ENCODE measurements at regions not wholly inside any gene's neighbourhood (a gene's known extent, or its start where the extent isn't known, plus 50 kb on each side); places are given as distances from the start of the nearest gene placed in this dataset.

DNA sequence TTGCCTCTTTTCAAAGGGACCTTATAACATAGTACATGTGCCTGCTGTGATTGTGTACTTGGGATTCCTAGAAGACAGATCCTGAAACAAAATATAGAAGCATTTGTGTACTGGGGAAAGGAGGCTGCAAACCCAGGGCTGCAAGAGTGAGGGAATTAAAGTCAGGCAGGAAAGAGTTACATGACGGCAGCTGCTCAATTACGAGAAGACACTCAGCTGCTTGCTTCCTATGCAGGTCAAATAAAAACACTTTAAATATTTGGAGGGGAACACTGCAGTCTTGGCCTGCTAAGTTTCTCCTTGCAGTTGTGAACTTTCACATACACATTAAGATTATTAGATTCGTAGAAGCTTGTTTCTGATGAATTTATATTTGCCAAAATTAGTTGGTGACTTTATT, 191.9 kb upstream of the CXCL13 start:
- TF ChIP-seq, protein P1, sequence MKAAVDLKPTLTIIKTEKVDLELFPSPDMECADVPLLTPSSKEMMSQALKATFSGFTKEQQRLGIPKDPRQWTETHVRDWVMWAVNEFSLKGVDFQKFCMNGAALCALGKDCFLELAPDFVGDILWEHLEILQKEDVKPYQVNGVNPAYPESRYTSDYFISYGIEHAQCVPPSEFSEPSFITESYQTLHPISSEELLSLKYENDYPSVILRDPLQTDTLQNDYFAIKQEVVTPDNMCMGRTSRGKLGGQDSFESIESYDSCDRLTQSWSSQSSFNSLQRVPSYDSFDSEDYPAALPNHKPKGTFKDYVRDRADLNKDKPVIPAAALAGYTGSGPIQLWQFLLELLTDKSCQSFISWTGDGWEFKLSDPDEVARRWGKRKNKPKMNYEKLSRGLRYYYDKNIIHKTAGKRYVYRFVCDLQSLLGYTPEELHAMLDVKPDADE (IDR thresholded peaks at IDR 0.05), result no peak
- TF ChIP-seq ZNF331 (CRISPR knock-in tag; IDR thresholded peaks at IDR 0.05; ENCODE audit: low read depth) (no peak), NANOG (IDR thresholded peaks at IDR 0.05; ENCODE audit: borderline replicate concordance) (no peak), JUNB (IDR thresholded peaks at IDR 0.05; ENCODE audit: unreplicated experiment) (no peak), POLR2AphosphoS5 (IDR thresholded peaks at IDR 0.05; ENCODE audit: low read depth) (no peak), CREB1 (CRISPR knock-in tag; IDR thresholded peaks at IDR 0.05; ENCODE audit: low read depth) (no peak), EZH2phosphoT487 (IDR thresholded peaks at IDR 0.05; ENCODE audit: unreplicated experiment) (no peak), ZNF114 (CRISPR knock-in tag; IDR thresholded peaks at IDR 0.05) (no peak)
- TF ChIP-seq, protein P2, sequence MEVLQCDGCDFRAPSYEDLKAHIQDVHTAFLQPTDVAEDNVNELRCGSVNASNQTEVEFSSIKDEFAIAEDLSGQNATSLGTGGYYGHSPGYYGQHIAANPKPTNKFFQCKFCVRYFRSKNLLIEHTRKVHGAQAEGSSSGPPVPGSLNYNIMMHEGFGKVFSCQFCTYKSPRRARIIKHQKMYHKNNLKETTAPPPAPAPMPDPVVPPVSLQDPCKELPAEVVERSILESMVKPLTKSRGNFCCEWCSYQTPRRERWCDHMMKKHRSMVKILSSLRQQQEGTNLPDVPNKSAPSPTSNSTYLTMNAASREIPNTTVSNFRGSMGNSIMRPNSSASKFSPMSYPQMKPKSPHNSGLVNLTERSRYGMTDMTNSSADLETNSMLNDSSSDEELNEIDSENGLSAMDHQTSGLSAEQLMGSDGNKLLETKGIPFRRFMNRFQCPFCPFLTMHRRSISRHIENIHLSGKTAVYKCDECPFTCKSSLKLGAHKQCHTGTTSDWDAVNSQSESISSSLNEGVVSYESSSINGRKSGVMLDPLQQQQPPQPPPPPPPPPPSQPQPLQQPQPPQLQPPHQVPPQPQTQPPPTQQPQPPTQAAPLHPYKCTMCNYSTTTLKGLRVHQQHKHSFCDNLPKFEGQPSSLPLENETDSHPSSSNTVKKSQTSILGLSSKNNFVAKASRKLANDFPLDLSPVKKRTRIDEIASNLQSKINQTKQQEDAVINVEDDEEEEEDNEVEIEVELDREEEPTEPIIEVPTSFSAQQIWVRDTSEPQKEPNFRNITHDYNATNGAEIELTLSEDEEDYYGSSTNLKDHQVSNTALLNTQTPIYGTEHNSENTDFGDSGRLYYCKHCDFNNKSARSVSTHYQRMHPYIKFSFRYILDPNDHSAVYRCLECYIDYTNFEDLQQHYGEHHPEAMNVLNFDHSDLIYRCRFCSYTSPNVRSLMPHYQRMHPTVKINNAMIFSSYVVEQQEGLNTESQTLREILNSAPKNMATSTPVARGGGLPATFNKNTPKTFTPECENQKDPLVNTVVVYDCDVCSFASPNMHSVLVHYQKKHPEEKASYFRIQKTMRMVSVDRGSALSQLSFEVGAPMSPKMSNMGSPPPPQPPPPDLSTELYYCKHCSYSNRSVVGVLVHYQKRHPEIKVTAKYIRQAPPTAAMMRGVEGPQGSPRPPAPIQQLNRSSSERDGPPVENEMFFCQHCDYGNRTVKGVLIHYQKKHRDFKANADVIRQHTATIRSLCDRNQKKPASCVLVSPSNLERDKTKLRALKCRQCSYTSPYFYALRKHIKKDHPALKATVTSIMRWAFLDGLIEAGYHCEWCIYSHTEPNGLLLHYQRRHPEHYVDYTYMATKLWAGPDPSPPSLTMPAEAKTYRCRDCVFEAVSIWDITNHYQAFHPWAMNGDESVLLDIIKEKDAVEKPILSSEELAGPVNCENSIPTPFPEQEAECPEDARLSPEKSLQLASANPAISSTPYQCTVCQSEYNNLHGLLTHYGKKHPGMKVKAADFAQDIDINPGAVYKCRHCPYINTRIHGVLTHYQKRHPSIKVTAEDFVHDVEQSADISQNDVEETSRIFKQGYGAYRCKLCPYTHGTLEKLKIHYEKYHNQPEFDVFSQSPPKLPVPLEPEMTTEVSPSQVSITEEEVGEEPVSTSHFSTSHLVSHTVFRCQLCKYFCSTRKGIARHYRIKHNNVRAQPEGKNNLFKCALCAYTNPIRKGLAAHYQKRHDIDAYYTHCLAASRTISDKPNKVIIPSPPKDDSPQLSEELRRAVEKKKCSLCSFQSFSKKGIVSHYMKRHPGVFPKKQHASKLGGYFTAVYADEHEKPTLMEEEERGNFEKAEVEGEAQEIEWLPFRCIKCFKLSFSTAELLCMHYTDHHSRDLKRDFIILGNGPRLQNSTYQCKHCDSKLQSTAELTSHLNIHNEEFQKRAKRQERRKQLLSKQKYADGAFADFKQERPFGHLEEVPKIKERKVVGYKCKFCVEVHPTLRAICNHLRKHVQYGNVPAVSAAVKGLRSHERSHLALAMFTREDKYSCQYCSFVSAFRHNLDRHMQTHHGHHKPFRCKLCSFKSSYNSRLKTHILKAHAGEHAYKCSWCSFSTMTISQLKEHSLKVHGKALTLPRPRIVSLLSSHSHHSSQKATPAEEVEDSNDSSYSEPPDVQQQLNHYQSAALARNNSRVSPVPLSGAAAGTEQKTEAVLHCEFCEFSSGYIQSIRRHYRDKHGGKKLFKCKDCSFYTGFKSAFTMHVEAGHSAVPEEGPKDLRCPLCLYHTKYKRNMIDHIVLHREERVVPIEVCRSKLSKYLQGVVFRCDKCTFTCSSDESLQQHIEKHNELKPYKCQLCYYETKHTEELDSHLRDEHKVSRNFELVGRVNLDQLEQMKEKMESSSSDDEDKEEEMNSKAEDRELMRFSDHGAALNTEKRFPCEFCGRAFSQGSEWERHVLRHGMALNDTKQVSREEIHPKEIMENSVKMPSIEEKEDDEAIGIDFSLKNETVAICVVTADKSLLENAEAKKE (CRISPR knock-in tag; IDR thresholded peaks at IDR 0.05), result no peak
- TF ChIP-seq, protein P3, sequence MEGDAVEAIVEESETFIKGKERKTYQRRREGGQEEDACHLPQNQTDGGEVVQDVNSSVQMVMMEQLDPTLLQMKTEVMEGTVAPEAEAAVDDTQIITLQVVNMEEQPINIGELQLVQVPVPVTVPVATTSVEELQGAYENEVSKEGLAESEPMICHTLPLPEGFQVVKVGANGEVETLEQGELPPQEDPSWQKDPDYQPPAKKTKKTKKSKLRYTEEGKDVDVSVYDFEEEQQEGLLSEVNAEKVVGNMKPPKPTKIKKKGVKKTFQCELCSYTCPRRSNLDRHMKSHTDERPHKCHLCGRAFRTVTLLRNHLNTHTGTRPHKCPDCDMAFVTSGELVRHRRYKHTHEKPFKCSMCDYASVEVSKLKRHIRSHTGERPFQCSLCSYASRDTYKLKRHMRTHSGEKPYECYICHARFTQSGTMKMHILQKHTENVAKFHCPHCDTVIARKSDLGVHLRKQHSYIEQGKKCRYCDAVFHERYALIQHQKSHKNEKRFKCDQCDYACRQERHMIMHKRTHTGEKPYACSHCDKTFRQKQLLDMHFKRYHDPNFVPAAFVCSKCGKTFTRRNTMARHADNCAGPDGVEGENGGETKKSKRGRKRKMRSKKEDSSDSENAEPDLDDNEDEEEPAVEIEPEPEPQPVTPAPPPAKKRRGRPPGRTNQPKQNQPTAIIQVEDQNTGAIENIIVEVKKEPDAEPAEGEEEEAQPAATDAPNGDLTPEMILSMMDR (conservative IDR thresholded peaks at IDR 0.05; ENCODE audit: low read depth in 2 of 2), result no peak
- TF ChIP-seq, protein P4, sequence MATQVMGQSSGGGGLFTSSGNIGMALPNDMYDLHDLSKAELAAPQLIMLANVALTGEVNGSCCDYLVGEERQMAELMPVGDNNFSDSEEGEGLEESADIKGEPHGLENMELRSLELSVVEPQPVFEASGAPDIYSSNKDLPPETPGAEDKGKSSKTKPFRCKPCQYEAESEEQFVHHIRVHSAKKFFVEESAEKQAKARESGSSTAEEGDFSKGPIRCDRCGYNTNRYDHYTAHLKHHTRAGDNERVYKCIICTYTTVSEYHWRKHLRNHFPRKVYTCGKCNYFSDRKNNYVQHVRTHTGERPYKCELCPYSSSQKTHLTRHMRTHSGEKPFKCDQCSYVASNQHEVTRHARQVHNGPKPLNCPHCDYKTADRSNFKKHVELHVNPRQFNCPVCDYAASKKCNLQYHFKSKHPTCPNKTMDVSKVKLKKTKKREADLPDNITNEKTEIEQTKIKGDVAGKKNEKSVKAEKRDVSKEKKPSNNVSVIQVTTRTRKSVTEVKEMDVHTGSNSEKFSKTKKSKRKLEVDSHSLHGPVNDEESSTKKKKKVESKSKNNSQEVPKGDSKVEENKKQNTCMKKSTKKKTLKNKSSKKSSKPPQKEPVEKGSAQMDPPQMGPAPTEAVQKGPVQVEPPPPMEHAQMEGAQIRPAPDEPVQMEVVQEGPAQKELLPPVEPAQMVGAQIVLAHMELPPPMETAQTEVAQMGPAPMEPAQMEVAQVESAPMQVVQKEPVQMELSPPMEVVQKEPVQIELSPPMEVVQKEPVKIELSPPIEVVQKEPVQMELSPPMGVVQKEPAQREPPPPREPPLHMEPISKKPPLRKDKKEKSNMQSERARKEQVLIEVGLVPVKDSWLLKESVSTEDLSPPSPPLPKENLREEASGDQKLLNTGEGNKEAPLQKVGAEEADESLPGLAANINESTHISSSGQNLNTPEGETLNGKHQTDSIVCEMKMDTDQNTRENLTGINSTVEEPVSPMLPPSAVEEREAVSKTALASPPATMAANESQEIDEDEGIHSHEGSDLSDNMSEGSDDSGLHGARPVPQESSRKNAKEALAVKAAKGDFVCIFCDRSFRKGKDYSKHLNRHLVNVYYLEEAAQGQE (IDR thresholded peaks at IDR 0.05; ENCODE audit: unreplicated experiment), result no peak
- H3K36me3 ChIP-seq (ENCODE audit: insufficient read depth), result no peaks in the 10 kb centered on the region
- H4K20me1 ChIP-seq (replicated peaks; ENCODE audit: insufficient read depth), result no peaks in the 10 kb centered on the region
- Mint-ChIP-seq H3K27me3 (ENCODE audit: insufficient read depth, low read depth, poor library complexity) (peaks cover 2% of the 10 kb centered on the region), H3K27ac (no peak overlapping the region), H3K4me1 (peaks cover 18% of the 10 kb centered on the region), H3K4me3 (no peak overlapping the region), H3K9me3 (no peaks in the 10 kb centered on the region; the same call in 2 of the 3 replicates), H3K36me3 (ENCODE audit: low read depth) (no peaks in the 10 kb centered on the region)
- no peaks in the 10 kb centered on the region for H3K4me1 ChIP-seq (ENCODE audit: insufficient read depth)
- H3K4me2 ChIP-seq, result no peak overlapping the region
- H3K79me2 ChIP-seq (replicated peaks; ENCODE audit: insufficient read depth), result no peaks in the 10 kb centered on the region
- no peak for ATAC-seq
- no peaks in the 10 kb centered on the region for H3F3A ChIP-seq (replicated peaks; ENCODE audit: low read depth)
- H3K9me2 ChIP-seq (ENCODE audit: insufficient read depth), result no peaks in the 10 kb centered on the region
- no peak overlapping the region for H3K4me3 ChIP-seq
- H2AFZ ChIP-seq, result no peak overlapping the region
- no peak overlapping the region for H3K27ac ChIP-seq (ENCODE audit: low read depth)
- no peaks in the 10 kb centered on the region for H3K27me3 ChIP-seq (ENCODE audit: insufficient read depth)
- no peak for DNase-seq (ENCODE audit: low spot score)
